A673 (cell line): ENCODE measurements at regions not wholly inside any gene's neighbourhood (a gene's known extent, or its start where the extent isn't known, plus 50 kb on each side); places are given as distances from the start of the nearest gene placed in this dataset.
"Not testable (repeated sequence)": the region's sequence is repeated elsewhere in the genome, so short reads cannot be mapped to it uniquely, and the experiment has no call there.

Source experiments
- BruUV-seq: library from RNA; stranded (reverse); fragments of 400-500 nt; replicated peaks from 2 replicates; lab custom pipeline; 2021; lab: Mats Ljungman, UMichigan
- CTCF ChIA-PET: fragments of 300-600 bp; sonication (Branson Sonifier 250); formaldehyde crosslinking; loops from one replicate; lab custom pipeline; 2022; ENCODE audit warnings: antibody characterized with exemption; lab: Charles Lee
- POLR2A ChIA-PET: fragments of 300-600 bp; sonication (Branson Sonifier 250); formaldehyde crosslinking; loops from one replicate; lab custom pipeline; 2022; ENCODE audit warnings: antibody characterized with exemption; ENCODE audit not compliant: low non-redundant PET; lab: Charles Lee
- DNase-seq: peaks from one replicate; pipeline ENCODE4 v3.0.0-alpha.2; 2015; ENCODE audit warnings: low spot score
- H3K27ac ChIP-seq: fragments of 200-600 bp; sonication (generic); 2 replicates; pipeline ENCODE4 v1.5.1; 2016; ENCODE audit warnings: mixed run types, low read depth, mild to moderate bottlenecking, mixed read lengths, antibody characterized with exemption, low read length; ENCODE audit not compliant: poor library complexity, severe bottlenecking
- H3K27me3 ChIP-seq: fragments of 200-600 bp; sonication (generic); replicated peaks from 2 replicates; pipeline ENCODE4 v1.6.1; 2017; ENCODE audit warnings: mixed run types, low read depth, mild to moderate bottlenecking, mixed read lengths, antibody characterized with exemption, low read length; ENCODE audit not compliant: insufficient read depth, poor library complexity
- H3K36me3 ChIP-seq: fragments of 200-600 bp; sonication (generic); 2 replicates; pipeline ENCODE4 v1.6.1; 2016; ENCODE audit warnings: mixed run types, mild to moderate bottlenecking, mixed read lengths, antibody characterized with exemption, low read length; ENCODE audit not compliant: insufficient read depth, poor library complexity, severe bottlenecking
- H3K4me1 ChIP-seq: fragments of 200-600 bp; sonication (generic); 2 replicates; pipeline ENCODE4 v1.6.1; 2017; ENCODE audit warnings: mixed run types, mild to moderate bottlenecking, mixed read lengths, antibody characterized with exemption, low read length; ENCODE audit not compliant: insufficient read depth, poor library complexity, severe bottlenecking
- H3K4me3 ChIP-seq: fragments of 200-600 bp; sonication (generic); 2 replicates; pipeline ENCODE4 v1.5.1; 2016; ENCODE audit warnings: low read depth, mixed run types, mild to moderate bottlenecking, mixed read lengths, low read length; ENCODE audit not compliant: poor library complexity, severe bottlenecking
- H3K9me3 ChIP-seq: fragments of 200-600 bp; sonication (generic); 2 replicates; pipeline ENCODE4 v1.6.1; 2016; ENCODE audit warnings: mixed run types, low read depth, mild to moderate bottlenecking, mixed read lengths, antibody characterized with exemption, low read length; ENCODE audit not compliant: poor library complexity, severe bottlenecking
- CTCF ChIP-seq: fragments of 300-800, 200-600 bp; sonication (generic); conservative IDR thresholded peaks from 2 replicates; pipeline ENCODE4 v1.5.1; 2017; ENCODE audit warnings: low read depth, mild to moderate bottlenecking, antibody characterized with exemption, low read length, moderate library complexity, mixed read lengths
- EZH2 ChIP-seq: fragments of 200-600 bp; sonication (generic); IDR thresholded peaks from 2 replicates; pipeline ENCODE4 v1.6.1; 2017; ENCODE audit warnings: borderline replicate concordance, low read depth, mild to moderate bottlenecking, mixed read lengths, antibody characterized with exemption, low read length; ENCODE audit not compliant: poor library complexity, severe bottlenecking
- intact Hi-C: fragments of 100-400 bp; cut with micrococcal nuclease; formaldehyde crosslinking; loops from one replicate; pipeline ENCODE4 v1.10.0; 2022; ENCODE audit not compliant: unreplicated experiment

DNA sequence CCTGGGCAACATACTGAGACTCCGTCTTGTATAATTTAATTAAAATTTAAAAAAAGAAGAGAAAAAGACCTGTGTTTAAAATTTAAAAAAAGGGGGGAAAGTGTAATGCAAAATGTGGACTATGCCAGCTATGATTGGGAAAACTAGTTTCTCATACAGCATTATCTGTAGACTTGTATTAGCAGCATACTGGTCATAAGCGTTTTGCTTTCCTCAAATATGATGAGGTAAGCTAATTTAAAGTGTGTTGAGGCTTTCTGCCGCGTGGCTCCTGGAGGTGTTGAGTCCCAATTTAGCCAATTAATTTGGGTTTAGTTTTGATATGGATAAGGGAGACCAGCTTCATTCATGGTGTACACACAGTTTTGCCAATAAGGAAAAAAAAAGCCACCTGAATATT lies 640.2 kb downstream of the GOLGA6L6 start:
- POLR2A ChIA-PET, H3K9me3 ChIP-seq: not testable (repeated sequence)

GRCh38 chr15:19899021-19899824 lies 642.4 kb downstream of the GOLGA6L6 start:
- no peaks in the 10 kb centered on the region for H3K36me3 ChIP-seq
- peaks cover 8% of the 10 kb centered on the region for H3K9me3 ChIP-seq
- no peaks in the 10 kb centered on the region for H3K27me3 ChIP-seq
- POLR2A ChIA-PET, result no interaction called here
- BruUV-seq, result no TSS peak
- no peak overlapping the region for H3K4me3 ChIP-seq
- no peak for DNase-seq
- TF ChIP-seq EZH2 (no peak), CTCF (no peak)
- CTCF ChIA-PET, result no interaction called here
- H3K27ac ChIP-seq, result no peak overlapping the region
- intact Hi-C loops, result no loop called here
- H3K4me1 ChIP-seq, result no peaks in the 10 kb centered on the region

More for the DNA sequence above, 640.2 kb downstream of the GOLGA6L6 start:
- BruUV-seq, H3K36me3 ChIP-seq, H3K4me1 ChIP-seq, H3K27me3 ChIP-seq, CTCF ChIA-PET, H3K27ac ChIP-seq, intact Hi-C loops, DNase-seq, H3K4me3 ChIP-seq: not testable (repeated sequence)

GRCh38 chr15:19888811-19889210 lies 652.8 kb downstream of the GOLGA6L6 start:
- intact Hi-C loops, H3K27ac ChIP-seq, CTCF ChIA-PET, H3K27me3 ChIP-seq, POLR2A ChIA-PET, H3K4me3 ChIP-seq, H3K36me3 ChIP-seq, H3K9me3 ChIP-seq, DNase-seq, H3K4me1 ChIP-seq, BruUV-seq: not testable (repeated sequence)

- H3K4me1 ChIP-seq, H3K36me3 ChIP-seq, BruUV-seq, H3K27ac ChIP-seq, CTCF ChIA-PET, intact Hi-C loops, DNase-seq, H3K4me3 ChIP-seq, POLR2A ChIA-PET, H3K27me3 ChIP-seq, H3K9me3 ChIP-seq: not testable (repeated sequence)
These were observed 697.5 kb downstream of the GOLGA6L6 start for GRCh38 chr15:19844061-19844460.
